ENCODE measurements at regions not wholly inside any gene's neighbourhood (a gene's known extent, or its start where the extent isn't known, plus 50 kb on each side); places are given as distances from the start of the nearest gene placed in this dataset.
"Not testable (repeated sequence)": the region's sequence is repeated elsewhere in the genome, so short reads cannot be mapped to it uniquely, and the experiment has no call there.

DNA sequence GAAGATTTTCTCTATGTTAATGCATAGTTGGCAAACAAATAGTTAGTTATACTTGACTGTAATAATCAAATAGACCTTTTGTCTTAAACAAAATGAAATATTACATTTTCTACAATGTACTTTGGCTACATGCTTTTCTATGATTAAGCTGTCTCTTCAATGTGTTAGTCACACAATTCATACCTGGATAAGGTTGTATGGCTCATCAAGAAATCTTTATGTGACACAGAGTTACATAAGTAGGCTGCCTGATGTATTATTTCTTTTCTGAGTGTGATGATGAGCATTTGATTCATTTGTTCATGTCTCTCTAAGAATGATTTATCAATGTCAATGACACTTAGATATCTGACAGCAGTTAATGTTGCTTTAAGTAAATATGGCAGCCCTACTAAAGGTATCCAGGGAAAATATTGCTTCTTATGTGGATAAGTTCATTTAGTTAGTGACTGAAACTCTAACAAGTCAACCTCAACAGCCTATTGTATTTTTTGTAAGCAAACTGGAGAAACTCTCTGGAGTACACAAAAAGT lies 157.4 kb upstream of the SOX2 start:
- DNase-seq, result no peak
- in situ Hi-C loops (cut with MboI; ENCODE audit: low pct_unique_long_range_greater_than_20kb, low sequenced_read_pairs), result no loop called here

DNA sequence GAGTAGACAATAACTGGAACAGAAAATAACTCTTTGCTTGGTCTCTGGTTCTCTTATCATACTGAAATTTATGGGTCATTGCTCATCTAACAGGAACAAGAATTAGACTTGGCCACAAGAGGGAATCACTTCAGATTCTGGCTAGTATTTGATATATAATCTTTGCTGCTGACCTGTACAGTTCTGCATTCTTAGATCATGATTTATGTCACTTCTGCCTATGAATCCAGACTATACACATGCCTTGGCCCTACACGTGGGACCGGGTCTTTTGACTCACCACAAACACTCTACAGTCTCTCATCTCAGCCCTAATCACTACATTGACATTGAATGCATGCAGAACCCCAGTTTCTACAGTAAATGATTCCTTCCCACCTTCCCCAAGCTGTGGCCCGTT lies 162.5 kb upstream of the SOX2 start:
- no peak for DNase-seq
- in situ Hi-C loops (cut with MboI; ENCODE audit: low pct_unique_long_range_greater_than_20kb, low sequenced_read_pairs), result no loop called here

DNA sequence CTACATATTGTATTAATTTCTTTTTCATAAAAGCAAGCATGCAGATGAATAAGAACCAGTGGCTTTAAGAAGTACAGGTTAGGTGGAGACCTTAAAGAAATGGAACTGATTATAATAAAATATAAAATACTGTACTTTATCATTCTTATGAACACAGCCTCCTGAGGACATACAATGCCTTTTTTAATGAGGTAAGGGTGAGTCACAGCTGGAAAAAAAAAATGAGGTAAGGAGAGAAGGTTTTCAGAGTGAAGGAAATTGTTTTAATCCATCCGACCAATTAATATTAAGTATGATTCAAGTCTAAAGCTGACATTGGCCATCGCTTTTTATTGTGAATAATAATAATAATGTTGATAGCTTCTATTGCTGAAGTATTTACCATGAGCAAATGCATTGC lies 170.3 kb upstream of the SOX2 start:
- in situ Hi-C loops (cut with MboI; ENCODE audit: low pct_unique_long_range_greater_than_20kb, low sequenced_read_pairs), result no loop called here
- DNase-seq, result no peak

DNA sequence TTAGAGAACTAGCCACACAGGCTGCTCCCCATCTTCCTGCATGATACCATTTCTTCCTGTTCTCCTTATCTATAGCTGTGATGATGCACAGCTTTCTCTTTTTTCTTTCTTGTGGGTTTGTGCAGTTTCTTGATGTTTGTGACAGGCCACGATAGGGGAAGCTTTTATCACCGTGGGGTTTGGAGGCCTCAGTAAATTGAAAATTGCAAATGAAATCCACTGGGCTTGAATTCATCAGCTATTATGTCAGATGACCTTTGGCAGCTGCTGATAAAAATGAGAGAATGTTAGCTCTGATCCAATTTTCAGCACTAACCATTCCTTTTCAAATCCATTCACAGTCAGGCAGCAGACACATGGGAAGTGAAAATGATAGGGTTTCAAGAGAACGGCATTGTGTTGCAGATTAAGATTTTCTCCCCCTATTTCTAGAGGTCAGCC lies 176.9 kb upstream of the SOX2 start:
- in situ Hi-C loops (cut with MboI; ENCODE audit: low pct_unique_long_range_greater_than_20kb, low sequenced_read_pairs), result no loop called here
- DNase-seq, result no peak

DNA sequence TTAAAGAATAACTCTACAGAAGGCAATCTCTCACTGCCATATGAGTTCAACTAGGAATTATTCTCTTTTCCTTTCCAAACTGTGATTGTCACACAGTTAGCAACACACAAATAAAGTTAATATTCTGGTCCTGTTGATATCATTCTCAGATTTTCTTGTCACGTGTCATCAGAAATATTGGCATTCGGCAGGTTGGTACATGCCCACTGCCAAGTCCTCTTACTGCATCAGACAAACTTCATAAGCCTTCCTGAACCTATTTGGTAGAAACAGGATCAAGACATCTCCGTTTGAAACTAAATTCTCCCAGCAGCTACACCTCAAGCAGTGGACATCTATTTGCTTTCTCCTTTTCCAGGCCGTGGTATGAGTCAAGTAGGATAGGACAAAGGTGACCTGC lies 177.9 kb upstream of the SOX2 start:
- in situ Hi-C loops (cut with MboI; ENCODE audit: low pct_unique_long_range_greater_than_20kb, low sequenced_read_pairs), result no loop called here
- DNase-seq, result no peak

DNA sequence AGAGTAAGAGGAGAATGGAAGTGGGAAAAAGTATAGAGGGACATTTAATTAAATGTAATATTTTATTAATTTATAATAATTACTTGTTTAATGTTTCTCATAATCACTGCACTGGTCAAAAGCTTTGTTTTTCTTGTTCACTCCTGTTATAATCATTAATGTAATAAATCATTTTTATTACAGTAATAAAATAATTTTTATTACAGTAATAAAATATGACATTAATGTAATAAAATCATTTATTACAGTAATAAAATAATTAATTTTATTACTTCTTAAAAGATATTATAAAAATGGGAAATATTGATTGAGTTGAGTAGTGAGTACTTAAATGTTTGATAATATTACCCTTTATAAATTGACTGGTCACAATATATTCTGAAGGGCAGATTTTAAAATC lies 181.1 kb upstream of the SOX2 start:
- in situ Hi-C loops (cut with MboI; ENCODE audit: low pct_unique_long_range_greater_than_20kb, low sequenced_read_pairs), result no loop called here
- DNase-seq, result no peak

DNA sequence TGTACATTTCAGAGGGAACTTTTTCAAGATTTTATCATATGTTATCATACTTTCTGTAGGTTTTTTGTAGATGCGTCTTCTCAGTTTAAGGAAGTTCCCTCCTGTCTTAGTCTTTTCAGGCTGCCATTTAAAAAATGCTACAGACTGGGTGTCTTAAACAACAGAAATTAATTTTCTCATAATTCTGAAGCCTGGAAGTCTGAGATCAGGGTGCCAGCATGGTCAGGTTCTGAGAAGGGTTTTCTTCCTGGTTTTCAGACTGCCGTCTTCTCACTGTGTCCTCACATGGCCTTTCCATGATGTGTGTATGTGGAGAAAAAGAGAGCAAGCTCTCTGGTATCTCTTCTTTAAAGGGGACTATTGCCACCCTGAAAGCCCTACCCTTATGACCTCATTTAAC lies 189.9 kb upstream of the SOX2 start:
- in situ Hi-C loops (cut with MboI; ENCODE audit: low pct_unique_long_range_greater_than_20kb, low sequenced_read_pairs), result no loop called here
- no peak for DNase-seq

DNA sequence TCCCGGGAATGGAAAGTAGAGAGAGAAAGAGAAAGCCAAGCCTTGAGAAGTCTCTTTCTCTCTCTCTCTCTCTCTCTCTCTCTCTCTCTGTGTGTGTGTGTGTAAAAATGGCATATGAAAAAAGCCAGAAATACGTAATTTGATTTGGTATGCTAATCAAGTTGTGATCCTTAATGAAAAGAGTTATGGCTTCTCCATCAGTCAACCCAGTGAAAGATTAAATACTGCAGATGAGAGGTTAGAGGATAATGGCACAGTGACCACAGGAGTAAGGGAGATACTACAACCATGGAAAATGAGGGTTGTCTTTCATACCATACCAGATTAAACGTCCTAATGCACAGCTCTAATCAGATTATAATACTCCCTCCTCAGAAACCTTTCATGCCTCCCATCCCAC lies 193.5 kb upstream of the SOX2 start:
- in situ Hi-C loops (cut with MboI; ENCODE audit: low pct_unique_long_range_greater_than_20kb, low sequenced_read_pairs), result no loop called here
- DNase-seq, result no peak

DNA sequence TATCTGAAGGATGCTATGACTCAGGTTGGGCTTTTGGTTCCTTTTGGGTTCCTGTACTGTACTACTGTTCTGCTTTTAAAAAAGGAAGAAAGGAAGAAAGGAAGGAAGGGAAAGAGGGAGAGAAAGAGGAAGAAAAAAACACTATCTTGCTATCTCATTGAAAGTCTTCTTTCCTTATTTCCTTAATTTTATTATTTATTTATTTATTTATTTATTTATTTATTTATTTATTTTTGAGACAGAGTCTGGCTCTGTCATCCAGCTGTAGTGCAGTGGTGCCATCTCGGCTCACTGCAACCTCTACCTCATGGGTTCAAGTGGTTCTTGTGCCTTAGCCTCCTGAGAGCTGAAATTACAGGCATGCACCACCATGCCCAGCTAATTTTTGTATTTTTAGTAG lies 198.9 kb upstream of the SOX2 start:
- in situ Hi-C loops (cut with MboI; ENCODE audit: low pct_unique_long_range_greater_than_20kb, low sequenced_read_pairs), result no loop called here
- DNase-seq, result no peak

DNA sequence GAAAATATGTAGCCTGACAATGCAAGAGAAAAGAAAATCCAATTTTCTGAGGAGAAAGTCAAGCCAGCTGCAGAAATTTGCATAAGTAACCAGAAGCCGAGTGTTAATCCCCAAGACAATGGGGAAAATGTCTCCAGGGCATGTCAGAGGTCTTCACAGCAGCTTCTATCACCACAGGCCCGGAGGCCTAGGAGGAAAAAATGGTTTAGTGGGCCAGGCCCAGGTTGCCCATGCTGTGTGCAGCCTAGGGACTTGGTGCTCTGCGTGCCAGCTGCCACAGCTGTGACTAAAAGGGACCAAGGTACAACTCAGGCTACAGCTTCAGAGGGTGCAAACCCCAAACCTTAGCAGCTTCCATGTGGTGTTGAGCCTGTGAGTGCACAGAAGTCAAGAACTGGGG lies 201.2 kb upstream of the SOX2 start:
- in situ Hi-C loops (cut with MboI; ENCODE audit: low pct_unique_long_range_greater_than_20kb, low sequenced_read_pairs), result no loop called here
- no peak for DNase-seq

DNA sequence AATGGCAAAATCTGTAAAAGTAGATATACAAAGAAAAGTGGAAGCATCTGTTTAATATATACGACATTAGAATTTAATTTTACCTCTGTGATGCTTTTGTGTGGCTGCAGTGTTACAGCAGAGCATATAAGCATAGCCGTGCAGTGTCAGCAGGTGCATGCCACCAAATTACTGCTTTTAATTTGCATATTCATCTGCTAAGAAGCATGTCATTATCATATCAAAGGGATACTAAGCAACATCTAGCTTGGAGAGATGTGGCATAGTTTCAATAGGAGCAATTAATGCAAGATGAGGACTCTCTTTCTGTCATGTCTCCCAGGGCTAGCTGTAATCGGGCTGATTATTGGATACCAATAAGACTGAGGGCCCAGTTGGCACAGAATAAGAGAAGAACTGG lies 214.4 kb upstream of the SOX2 start:
- no peak for DNase-seq
- in situ Hi-C loops (cut with MboI; ENCODE audit: low pct_unique_long_range_greater_than_20kb, low sequenced_read_pairs), result no loop called here

DNA sequence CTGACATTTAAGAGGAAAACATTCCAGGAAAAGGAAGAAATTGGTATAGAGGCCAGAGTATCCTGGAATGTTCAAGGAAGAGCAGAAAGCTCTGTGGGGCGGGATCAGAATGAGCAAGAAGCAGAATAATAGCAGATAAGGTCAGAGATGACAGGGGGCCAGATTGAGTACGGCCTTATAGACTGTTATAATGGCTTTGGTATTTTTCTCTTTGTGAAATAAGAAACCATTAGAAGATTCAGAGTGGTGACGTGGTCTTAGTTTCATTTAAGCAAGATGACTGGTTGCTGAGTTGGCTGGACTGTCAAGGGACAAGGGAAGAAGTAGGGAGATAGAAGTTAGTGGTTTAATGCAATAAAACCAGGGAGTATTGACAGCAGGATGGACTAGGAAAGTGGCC lies 218.3 kb upstream of the SOX2 start:
- in situ Hi-C loops (cut with MboI; ENCODE audit: low pct_unique_long_range_greater_than_20kb, low sequenced_read_pairs), result no loop called here
- DNase-seq, result no peak

DNA sequence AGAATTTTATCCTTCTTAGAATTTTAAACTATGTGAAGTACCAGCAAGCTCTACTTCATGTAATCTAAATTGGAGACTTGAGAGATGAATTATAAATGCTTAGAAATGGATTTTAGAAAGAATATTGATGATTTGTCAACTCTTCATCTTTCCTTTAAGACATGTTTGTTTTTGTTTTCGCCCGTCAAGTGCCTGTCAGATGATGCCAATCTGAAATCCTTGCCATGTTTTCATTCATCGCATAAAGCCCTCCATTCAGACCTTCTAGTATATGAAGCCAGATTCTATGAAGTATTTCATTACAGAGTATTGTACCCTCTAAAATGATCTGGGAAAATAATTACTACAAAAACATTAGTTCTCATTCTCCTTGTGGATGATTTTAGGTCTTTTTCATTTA lies 223.2 kb upstream of the SOX2 start:
- in situ Hi-C loops (cut with MboI; ENCODE audit: low pct_unique_long_range_greater_than_20kb, low sequenced_read_pairs), result no loop called here
- DNase-seq, result no peak

DNA sequence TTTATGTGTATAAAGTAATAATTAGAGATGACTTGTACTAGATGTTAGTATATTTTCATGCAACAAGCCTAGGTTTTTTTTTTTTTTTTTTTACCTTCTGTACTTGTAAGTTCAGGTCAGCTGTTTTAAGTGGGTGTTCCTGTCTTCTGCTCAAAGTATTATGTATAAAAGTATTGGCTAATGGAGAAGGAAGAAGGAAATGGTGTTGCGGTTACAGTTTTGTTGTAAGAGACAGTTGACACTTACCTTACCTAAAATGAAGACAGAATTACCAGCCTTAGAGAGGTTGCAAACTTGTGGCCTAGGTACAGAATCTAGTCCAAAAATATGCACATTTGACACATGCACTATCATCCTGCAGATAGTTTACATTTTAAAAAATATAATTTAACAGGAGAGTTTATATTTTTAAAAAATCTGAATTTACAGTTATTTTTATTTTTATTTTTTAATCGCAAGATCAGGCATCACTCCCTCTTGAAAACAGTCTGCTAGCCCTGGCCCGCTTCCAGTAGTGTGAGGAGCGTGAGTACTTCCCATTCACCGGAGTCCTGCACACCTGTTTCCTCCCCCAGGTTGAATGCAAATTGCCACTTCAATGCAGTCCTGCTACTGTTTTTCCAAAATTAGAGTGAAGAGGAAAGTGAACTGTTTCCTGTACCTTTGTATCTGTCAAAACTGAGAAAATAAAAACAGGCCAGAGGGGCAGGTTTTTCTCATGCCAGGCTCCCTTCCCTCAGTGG lies 224.3 kb upstream of the SOX2 start:
- in situ Hi-C loops (cut with MboI; ENCODE audit: low pct_unique_long_range_greater_than_20kb, low sequenced_read_pairs), result no loop called here
- peak; percentile 3 for DNase-seq

DNA sequence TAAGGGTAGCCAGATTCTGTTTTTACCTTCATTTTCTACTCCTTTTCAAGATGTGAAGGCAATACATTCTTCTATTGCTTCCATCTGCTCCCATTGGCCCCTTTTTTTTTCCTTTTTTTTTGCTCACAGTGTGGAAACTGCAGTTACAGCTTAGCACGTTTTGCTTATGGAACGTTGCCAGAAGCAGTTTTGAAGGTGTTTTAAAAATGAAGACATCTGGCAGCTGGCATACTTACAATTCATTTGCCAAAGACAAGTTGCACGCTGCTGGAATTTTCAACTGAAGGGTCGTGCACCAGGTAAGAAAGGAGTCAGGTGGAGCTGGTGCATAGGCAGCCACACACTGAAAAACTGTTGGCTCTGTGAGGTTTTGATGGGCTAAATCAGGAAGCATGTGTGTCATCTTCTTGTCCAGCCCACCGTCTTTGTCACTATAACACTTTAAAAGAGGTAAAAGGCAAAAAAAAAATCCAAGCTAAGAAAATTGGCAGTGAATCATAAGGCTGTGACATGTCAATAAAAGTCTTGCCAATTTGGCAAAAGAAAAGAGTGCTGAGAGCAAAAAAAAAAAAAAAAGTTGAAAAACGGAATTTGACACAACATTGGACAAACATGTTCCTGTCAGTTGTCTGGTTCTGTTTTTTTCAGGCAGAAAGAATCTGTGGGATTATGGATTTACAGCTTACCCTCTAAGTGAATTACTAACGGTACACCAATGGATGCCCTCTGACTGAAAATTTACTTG lies 225.4 kb upstream of the SOX2 start:
- no peak for DNase-seq

DNA sequence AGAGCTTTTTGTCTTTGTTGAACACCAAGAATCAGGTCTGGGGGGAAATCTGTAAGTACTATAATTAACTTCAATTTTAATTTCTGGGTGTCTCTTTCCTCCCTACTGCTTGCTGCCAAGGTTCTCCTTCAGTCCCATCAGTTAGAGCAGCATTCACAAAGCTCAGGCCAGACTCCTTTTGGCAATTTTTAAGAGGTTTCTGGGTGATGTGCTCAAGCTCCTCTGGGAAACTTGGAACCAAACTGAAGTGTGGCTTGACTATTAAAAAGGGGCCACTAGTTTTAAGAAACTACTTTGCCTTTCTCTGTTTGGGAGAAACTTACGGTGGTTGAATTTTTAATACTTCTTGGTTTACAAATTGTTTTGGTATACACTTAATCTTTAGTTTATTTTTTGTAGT lies 227.7 kb upstream of the SOX2 start:
- in situ Hi-C loops (cut with MboI; ENCODE audit: low pct_unique_long_range_greater_than_20kb, low sequenced_read_pairs), result no loop called here
- no peak for DNase-seq

More for the DNA sequence above, 225.4 kb upstream of the SOX2 start:
- in situ Hi-C loops (cut with MboI; ENCODE audit: low pct_unique_long_range_greater_than_20kb, low sequenced_read_pairs), result no loop called here

DNA sequence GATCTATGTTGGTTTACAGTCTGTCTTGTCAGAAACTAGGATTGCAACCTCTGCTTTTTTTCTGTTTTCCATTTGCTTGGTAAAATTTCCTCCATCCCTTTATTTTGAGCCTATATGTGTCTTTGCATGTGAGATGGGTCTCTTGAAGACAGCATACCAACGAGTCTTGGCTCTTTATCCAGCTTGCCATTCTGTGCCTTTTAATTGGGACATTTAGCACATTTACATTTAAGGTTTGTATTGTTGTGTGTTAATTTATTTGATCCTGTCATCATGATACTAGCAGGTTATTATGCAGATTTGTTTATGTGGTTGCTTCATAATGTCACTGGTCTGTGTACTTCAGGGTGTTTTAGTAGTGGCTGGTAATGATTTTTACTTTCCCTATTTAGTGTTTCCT lies 236.6 kb upstream of the SOX2 start:
- in situ Hi-C loops (cut with MboI; ENCODE audit: low pct_unique_long_range_greater_than_20kb, low sequenced_read_pairs); DNase-seq: not testable (repeated sequence)

DNA sequence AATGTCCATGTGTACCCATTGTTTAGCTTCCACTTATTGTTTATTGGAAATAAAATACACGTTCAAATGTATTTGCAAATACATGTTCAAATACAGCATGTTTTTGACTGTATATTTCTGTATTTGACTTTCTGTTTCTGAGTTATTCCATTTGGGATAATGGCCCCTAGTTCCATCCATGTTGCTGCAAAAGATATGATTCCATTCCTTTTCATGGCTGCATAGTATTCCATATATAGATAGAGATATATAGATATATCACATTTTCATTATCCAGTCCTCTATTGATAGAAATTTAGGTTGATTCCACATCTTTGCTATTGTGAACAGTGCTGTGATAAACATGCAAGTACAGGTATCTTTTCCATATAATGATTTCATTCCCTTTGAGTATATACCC lies 241.4 kb upstream of the SOX2 start:
- in situ Hi-C loops (cut with MboI; ENCODE audit: low pct_unique_long_range_greater_than_20kb, low sequenced_read_pairs), result no loop called here
- DNase-seq, result no peak

DNA sequence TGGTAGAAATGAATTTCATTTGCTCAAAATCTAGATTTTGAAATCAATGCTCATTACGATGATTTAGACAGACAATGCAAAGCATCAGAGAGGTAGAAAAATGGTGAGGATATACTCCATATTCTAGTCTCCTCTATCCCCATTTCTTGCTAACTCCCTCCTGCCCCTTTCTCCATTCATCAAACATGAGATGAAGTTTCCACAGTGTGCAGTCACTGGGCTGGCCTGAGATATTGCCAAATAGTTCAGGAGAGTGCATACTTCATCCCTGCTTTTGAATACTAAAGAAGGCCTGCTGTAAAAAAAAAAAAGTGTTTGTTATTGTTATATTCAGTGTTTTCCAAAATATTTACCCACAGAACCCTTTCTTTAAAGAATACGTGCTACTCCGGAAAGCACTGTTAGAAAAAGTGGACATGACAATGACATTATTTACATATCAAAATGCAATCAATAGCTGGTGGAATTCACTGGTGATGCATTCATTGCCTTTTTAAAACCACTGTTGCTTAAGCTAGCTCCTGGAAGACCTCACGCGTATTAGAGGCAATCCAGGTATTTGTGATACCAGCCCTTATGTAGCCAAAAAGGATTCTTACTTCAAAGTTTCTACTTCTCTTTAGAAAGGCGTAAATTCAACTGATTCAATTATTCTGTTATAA lies 247.6 kb upstream of the SOX2 start:
- no peak for DNase-seq
- in situ Hi-C loops (cut with MboI; ENCODE audit: low pct_unique_long_range_greater_than_20kb, low sequenced_read_pairs), result no loop called here

DNA sequence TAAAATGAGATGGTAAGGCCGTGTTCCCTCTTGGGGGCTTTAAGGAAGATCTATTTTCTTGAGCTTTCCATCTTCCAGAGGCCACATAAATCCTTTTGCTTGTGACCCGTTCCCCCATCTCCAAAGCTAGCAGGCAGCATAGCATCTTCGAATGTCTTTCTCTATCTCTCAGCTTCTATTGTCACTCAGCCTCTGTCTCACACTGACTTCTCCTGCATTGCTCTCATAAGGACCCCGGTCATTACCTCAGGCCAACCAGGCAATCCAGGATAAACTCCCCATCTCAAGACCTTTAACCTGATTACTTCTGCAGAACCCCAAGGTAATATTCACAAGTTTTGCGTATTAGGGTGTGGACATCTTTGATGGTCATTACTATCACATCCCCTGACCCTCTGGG lies 250.3 kb upstream of the SOX2 start:
- in situ Hi-C loops (cut with MboI; ENCODE audit: low pct_unique_long_range_greater_than_20kb, low sequenced_read_pairs), result no loop called here
- no peak for DNase-seq

Data from KBM-7 (cell line).